ENCODE measurements at regions not wholly inside any gene's neighbourhood (a gene's known extent, or its start where the extent isn't known, plus 50 kb on each side); places are given as distances from the start of the nearest gene placed in this dataset.

- intact Hi-C loops (cut with micrococcal nuclease) = no loop called here
Observed at GRCh38 chr5:1669276-1670155, 130.1 kb downstream of the MRPL36 start.

- intact Hi-C loops (cut with micrococcal nuclease) = no loop called here
Observed at GRCh38 chr5:1668141-1668721, 131.4 kb downstream of the MRPL36 start.

DNA sequence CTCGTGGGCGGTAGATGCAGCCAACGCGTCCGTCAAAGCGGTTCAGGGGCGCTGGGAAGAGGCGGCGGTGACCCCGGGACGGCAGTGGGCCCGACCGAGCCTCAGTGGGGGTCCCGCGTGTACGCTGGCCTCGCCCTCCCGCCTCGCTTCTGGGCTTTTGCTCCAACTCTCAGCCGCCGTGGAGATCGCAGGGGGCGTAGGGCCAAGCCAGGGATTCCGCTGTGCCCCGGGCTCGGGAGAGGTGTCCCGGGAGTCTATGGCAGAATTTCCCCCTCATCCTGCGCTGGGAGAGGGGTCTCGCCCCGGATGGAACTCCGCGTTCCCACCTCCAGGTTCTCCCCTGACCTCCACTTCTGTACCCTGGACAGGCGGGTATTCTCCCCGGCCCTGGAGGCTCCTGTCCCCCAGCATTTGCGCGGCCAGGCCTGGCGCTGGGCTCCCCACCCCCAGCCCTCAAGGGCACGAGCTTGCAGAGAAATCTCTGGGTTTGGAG lies 131.9 kb downstream of the MRPL36 start:
- intact Hi-C loops (cut with micrococcal nuclease) = no loop called here

GRCh38 chr5:1666812-1667588 lies 132.6 kb downstream of the MRPL36 start:
- intact Hi-C loops (cut with micrococcal nuclease) = no loop called here

DNA sequence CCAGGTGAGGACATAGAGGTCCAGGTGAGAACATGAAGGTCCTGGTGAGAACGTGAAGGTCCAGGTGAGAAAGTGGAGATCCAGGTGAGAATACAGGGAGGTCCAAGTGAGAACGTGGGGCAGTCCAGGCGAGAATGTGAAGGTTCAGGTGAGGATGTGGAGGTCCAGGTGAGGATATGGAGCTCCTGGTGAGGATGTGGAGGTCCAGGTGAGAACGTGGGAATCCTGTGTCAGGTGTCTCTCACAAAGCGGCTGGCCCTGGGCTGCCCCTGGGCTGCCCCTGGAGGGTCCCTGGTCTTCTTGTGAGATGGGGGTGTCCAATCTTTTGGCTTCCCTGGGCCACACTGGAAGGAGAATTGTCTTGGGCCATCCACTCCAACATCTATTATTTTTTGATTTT lies 133.4 kb downstream of the MRPL36 start:
- intact Hi-C loops (cut with micrococcal nuclease) = no loop called here

DNA sequence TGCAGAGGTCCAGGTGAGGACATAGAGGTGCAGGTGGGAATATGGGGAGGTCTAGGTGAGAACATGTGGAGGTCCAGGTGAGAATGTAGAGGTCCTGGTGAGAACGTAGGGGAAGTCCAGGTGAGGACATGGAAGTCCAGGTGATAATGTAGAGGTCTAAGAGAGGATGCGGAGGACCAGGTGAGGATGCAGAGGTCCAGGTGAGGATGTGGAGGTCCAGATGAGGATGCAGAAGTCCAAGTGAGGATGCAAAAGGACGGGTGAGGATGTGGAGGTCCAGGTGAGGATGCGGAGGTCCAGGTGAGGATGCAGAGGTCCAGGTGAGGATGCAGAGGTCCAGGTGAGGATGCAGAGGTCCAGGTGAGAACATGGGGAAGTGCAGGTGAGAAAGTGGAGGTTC lies 133.8 kb downstream of the MRPL36 start:
- intact Hi-C loops (cut with micrococcal nuclease) = no loop called here

DNA sequence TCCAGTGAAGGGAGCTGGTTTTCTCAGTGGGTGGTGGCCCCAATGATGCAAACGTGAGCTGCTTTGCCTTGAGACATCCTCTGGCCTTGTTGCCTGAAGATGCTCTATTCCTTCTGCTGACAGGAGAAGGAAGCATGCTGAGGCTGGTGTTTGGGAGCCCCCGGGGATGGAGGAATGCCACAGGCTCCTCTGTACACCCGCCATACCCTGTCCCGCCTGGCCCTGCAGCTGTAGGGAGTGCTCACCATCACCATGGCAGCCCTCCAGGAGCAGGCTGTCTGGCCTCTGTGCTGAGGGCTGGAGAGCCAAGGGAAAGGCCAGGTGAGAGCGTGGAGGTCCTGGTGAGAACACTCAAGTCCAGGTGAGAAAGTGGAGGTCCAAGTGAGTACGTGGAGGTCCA lies 134.4 kb downstream of the MRPL36 start:
- intact Hi-C loops (cut with micrococcal nuclease) = no loop called here

DNA sequence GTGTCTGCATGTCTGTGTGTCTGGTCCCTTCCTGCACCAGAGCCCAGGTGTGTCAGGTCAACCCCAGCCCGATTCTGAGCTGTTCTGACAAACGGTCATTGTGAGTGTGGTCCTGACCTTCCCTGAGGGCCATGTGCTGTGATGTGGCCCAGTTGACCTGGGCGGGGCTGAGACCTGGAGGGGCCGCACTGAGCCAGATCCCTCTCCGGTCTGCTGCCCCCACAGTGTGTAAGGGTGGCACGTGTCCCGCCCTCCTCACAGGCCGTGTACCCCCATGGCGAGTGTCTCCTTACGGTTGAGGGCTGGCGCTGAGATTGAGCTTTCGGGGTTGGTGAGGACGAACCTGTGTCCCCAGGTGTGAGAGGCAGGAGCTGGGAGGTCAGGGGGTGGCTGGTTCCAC lies 136.5 kb downstream of the MRPL36 start:
- intact Hi-C loops (cut with micrococcal nuclease) = no loop called here

DNA sequence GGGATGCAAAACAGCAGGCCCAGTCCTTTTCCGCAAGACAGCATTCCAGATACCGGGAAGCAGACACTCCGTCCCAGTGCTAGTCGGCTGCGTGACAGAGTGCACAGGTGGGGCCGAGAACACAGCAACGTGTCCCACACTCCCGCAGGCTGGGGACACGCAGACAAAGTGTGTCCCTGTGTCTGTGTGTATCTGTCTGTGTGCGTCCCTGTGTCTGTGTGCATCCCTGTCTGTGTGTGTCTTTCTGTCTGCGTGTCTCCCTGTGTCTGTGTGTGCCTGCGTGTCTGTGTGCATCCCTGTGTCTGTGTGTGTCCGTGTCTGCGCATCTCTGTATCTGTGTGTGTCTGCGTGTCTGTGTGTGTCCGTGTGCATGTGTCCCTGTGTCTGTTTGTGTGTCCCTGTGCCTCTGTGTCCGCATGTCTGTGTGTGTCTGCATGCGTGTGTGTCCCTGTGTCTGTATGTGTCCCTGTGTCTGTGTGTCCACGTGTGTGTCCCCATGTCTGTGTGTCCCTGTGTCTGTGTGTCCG lies 137.0 kb downstream of the MRPL36 start:
- intact Hi-C loops (cut with micrococcal nuclease) = no loop called here

DNA sequence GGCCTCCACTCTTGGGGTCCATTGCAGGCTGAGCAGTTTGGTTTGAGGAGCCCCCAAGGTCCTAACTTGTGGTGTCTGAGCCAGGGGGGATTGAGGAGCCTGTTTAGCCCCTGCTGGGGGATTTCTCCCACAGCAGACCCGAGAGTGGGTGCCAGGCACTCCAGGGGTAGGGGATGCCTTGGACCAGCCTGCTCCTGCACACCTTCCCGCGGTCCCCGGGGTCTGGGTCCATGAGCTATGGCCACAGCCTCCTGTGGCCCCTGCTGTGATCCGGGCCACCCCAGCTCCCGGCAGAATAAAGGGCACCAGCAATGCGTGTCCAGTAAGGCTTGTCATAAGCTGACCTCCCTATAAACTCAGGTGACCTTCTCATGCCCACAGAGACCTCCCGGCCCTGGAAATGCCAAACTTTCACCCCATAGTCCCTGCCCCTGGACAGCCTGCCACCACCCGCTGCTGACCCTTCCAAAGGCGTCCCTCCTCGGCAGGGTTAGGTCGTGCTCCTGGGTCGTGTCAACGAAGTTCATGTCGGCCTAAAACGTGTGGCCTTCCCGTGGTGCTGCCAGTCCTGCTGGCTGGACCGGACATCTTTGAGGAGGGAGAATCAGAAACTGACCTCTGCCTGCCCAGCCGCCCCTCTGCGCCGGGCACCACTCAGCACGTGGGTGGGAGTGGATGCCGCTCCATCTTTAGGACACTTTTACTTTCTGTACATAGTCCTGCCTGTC lies 137.6 kb downstream of the MRPL36 start:
- intact Hi-C loops (cut with micrococcal nuclease) = no loop called here

GRCh38 chr5:1661311-1661710 lies 137.6 kb upstream of the LPCAT1 start:
- intact Hi-C loops (cut with micrococcal nuclease) = no loop called here

GRCh38 chr5:1660511-1660910 lies 136.8 kb upstream of the LPCAT1 start:
- intact Hi-C loops (cut with micrococcal nuclease) = no loop called here

GRCh38 chr5:1660001-1660400 lies 136.2 kb upstream of the LPCAT1 start:
- intact Hi-C loops (cut with micrococcal nuclease) = no loop called here

DNA sequence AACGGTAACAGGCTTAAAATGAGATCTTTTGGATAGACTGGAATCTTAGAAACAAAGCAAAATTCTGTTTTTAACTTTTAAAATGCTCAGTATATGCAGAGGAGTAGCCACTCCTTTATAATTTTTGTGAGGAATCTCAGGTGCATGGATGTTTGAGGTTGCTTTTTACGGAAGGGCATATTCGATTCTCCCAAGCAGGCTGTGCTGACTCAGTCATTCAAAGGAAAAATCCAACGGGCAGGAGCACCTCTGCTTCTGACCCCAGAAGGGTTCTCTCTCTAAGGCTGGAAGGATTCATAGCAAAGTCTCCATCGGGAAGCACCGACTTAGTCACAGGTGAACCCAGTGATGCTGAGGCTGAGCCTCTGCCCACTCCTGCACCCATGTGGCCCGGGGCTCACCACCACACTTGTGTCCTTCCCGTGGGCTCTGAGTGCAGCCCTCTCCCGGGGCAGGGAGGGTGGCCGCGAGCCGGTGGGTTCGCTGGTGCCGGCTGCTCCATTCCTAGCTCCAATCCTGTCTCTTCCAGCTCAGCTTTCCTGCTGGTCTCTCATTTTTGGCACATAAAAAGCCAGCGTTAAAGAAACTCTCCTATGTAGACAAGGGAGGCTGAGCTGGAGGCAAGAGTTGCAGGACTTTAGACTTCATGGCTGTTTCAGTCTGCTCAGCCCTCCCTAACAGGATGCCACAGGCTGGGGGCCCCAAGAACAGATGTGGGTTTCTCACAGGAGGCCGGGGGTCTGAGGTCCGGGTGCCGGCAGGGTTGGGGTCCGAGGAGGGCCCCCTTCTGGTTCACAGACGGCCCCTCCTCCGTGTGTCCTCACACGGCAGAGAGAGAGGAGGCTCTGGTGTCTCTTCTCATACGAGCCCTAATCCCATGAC lies 135.6 kb upstream of the LPCAT1 start:
- intact Hi-C loops (cut with micrococcal nuclease) = no loop called here

DNA sequence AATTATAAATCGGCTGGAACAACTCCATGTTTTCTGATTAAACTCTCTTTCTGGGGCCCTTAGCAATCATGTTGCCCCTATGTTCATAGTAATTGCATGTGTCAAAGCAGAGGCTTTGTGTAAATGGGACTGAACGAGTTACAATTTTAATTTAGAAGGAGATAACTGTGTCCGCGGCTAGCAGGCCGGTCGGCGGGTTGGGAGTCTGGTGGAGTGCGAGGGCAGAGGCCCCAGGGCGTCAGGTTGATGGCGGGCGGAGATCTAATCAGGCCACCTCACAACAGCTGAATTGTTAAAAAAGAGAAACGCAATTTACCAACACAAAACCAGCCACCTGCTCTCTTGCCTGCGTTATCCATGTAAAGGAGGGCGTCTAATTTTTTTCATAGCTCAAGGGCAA lies 134.9 kb upstream of the LPCAT1 start:
- intact Hi-C loops (cut with micrococcal nuclease) = no loop called here

- intact Hi-C loops (cut with micrococcal nuclease) = no loop called here
Observed at GRCh38 chr5:1657161-1657741, 133.5 kb upstream of the LPCAT1 start.

- intact Hi-C loops (cut with micrococcal nuclease) = no loop called here
Observed at GRCh38 chr5:1656271-1656975, 132.7 kb upstream of the LPCAT1 start.

DNA sequence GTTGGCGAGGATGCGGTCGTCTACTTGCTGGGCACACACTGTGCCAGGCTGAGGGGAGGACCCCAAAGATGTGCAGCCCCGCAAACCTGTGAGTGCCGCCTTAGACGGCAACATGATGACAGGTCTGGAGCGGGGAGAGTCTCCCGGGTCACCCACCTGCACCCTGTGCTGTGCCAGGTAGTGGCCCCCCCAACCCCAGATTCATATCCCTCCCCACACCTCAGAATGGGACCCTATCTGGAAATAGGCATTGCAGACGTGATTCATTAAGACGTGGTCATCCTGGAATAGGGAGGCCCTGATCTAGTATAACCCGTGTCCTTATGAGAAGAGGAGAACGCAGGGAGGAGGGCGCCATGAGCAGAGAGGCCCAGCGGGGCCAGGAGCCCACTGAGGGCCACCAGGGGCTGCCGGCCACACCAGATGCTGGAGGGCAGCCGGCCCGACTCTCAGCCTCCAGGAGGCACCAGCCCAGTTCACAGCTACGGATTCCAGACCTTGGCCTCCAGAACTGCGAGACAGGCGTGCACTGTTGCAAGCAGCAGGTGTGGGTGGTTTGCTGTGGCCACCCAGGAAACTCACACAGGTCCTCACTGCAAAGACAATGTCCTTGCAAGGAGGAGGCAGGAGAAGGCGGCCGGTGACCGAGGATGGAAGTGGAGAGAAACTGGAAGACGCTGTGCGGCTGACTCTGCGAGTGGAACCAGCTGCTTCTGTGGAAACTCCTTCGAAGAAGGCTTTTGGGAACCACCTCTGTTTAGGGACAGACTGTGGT lies 131.9 kb upstream of the LPCAT1 start:
- intact Hi-C loops (cut with micrococcal nuclease) = no loop called here
